AG10803 (cell line): ENCODE measurements at regions not wholly inside any gene's neighbourhood (a gene's known extent, or its start where the extent isn't known, plus 50 kb on each side); places are given as distances from the start of the nearest gene placed in this dataset.

ENCODE experiments used
- DNase-seq: peaks from one replicate; pipeline ENCODE4 v3.0.0; 2010; ENCODE audit warnings: low read depth
- H3K4me3 ChIP-seq: 2 replicates; pipeline ENCODE4 v1.5.1; 2011; ENCODE audit warnings: mild to moderate bottlenecking, low read length, control low read depth
- TF ChIP-seq, protein P1 (sequence below): conservative IDR thresholded peaks from 2 replicates; pipeline ENCODE4 v1.5.1; 2011; ENCODE audit warnings: mild to moderate bottlenecking, low read length, control low read depth, inconsistent platforms

DNA sequence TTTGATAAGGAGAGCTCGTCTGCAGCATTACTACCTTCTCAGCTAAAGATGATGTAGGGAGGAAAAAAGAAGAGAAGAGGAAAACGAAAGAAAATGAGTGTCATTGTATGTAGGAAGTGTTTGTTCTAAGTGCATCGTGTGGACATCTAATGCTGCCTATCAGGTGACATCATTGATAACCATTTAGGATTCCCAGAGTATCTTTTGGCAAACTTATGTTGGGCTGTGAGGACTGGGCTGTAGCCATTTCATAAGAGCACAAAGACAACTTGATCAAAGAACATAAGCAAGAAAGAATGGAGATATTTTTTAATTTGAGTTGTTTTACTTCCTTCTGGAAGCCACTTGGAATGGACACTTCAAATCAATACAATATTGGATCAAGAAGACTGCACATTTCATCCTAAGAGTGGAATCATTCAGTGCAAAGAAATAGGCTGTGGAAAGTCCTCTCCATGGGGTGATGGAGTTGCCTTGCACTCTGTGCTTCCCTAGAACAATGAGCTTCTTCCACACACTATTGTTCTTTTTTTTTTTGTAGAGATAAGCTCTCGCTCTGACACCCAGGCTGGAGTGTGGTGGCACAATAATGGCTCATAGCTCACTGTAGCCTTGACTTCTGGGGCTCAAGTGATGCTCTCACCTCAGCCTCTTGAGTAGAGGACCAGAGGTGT lies 52.4 kb upstream of the UBL3 start:
- no peak for DNase-seq
- TF ChIP-seq, protein P1, sequence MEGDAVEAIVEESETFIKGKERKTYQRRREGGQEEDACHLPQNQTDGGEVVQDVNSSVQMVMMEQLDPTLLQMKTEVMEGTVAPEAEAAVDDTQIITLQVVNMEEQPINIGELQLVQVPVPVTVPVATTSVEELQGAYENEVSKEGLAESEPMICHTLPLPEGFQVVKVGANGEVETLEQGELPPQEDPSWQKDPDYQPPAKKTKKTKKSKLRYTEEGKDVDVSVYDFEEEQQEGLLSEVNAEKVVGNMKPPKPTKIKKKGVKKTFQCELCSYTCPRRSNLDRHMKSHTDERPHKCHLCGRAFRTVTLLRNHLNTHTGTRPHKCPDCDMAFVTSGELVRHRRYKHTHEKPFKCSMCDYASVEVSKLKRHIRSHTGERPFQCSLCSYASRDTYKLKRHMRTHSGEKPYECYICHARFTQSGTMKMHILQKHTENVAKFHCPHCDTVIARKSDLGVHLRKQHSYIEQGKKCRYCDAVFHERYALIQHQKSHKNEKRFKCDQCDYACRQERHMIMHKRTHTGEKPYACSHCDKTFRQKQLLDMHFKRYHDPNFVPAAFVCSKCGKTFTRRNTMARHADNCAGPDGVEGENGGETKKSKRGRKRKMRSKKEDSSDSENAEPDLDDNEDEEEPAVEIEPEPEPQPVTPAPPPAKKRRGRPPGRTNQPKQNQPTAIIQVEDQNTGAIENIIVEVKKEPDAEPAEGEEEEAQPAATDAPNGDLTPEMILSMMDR, result 0 out of 2 replicates have a peak, but pooled peaks have one; percentile 2
- H3K4me3 ChIP-seq, result peak overlapping the region; percentile 29

DNA sequence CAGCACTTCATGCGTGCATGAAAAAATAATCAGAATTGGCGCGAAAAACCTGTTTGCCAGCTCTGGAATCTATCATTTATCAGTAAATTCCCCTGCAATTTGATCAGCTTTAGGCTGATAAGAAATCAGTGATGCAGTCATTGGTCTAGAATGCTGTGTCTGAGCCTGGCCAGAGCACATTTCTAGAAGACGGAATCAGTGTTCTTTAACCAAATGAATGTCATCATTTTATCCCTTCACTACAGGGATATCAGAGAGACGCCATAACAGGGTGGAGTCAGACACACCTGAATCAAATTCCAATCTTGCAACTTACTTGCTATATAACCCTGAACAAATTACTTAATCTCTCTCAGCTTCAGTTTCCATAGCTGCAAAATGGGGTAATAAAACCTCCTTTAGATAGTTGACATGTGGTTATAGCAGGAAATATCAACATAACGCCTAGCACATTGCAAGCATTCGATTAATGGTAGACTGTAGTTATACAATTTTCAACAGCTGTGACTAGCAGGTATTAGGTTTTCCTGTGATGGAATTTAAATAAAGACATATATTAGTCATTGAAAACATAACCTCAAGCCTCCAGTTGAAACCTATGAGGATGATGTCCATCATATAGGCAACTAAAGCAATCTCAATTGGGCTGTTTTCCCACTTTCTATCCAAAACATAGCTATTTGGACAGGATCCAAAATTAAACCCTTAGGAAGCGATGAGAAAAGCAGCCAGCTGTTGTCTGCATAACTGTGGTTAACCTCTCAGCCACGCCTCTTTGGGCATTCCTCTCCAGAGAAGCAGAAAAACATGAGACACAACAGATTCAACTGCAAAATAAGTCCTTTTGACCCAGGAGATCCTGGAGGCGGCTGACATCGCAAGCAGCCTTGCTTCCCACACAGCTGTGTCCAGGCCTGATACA lies 51.6 kb upstream of the UBL3 start:
- DNase-seq, result peak; percentile 97
- peak overlapping the region; percentile 29 for H3K4me3 ChIP-seq
- TF ChIP-seq, protein P1, result no peak
